ENCODE measurements at regions not wholly inside any gene's neighbourhood (a gene's known extent, or its start where the extent isn't known, plus 50 kb on each side); places are given as distances from the start of the nearest gene placed in this dataset.
A peak's percentile ranks its signal among the peaks of the same experiment; 100 is the strongest.
"Not testable (repeated sequence)": the region's sequence is repeated elsewhere in the genome, so short reads cannot be mapped to it uniquely, and the experiment has no call there.

DNA sequence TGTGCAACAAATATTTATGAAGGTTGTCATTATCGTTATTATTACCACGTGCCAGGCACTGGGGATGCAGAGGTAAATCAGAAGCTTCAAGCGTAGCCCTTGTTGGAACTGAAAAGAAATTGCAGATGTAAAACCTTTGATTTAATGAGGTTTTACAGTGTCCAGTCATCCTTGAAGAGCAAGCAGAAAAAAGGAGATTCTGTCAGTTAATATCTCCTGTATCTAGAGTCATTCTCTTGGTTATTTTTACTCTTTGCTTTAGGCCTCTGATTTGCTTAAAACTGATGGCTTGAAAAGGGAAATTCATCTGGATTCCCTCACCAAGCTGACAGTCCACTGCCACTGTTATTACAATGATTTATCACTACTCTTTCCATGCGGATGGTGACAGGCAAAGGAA lies 179.3 kb downstream of the GALC start:
- DNase-seq, result no peak

DNA sequence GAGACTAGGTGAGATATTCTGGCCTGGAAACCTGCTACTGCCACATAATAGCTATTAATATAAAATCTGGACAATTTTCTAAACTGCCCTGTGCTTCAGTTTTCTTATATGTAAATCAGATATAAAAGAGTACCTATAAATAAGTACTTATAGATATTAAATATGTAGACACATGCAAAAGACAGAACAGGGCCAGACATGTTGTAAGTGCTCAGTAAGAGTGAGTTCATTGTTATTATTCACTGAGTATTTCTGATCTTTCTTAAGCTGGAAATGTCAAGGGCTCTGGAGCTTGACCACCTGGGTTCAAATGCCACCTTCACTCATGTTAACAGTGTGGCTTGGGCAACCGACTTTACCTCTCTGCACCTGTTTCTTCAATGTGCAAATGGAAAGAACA lies 179.8 kb downstream of the GALC start:
- DNase-seq, result no peak

DNA sequence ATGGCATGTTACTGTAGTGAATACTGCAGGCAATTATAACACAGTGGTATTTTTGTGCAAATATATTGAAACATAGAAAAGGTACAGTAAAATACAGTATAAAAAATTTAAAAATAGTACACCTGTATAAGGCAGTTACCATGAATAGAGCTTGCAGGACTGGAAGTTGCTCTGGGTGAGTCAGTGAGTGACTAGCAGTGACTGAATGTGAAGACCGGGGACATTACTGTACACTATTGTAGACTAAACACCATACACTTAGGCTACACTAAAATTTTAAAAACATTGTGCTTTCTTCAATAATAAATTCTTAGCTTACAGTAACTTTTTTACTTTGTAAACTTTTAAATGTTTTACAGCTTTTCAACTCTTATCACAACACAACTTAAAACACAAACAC lies 181.7 kb downstream of the GALC start:
- DNase-seq, result no peak

DNA sequence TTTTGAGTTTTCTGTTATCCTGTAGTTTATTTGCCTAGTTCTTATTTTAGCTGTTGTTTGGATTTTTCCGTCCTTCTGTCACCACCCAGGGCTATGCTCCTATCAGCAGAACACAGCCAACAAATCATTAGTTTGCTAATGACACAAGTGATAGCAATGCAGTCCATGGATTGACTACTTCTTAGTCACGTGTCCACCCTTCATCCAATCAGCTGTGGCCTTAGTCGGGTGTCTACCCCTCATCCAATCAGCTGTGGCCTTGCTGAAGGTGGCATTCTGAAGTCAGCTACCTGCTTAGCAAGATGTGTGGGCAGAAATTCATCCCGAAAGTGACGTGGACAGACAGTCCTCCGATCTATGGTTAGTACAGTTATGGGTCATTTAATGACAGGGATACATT lies 182.3 kb downstream of the GALC start:
- DNase-seq, result no peak

DNA sequence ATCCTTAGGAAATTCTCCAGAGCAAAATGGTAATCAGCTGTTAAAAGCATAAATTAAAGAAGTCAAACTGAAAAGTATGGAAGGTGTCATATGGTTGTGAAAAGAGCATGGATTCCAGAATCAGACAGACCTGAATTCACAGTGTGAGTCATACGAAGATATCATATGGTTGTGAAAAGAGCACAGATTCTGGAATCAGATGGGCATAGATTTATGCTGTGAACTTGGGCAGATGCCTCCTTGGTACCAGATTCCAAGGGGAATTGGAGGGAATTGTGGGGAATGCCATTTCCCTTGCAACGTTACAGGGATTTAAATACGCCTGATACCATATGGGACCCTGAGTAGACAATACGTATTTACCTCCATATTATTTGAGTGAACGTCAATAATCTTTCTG lies 183.7 kb downstream of the GALC start:
- no peak for DNase-seq

DNA sequence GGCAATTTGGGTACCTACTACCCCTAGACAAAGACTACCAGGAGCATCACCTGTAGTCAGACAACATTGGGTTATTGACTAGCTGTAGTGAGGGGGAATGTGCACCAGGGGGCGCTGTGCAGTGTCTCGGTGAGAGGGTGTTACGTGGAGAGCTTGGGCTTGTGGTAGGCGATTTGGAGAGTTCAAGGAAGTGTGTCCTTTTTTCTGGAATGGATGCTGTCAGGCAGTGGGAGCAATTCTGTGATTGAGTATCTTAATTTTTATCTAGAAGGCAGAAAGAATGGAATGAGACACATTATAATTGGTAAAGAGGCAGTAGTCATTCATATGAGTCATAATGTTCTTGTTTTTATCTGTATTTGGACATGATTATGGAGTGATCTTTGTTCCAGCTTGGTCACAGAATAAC lies 187.7 kb downstream of the GALC start:
- peak; percentile 30 for DNase-seq

DNA sequence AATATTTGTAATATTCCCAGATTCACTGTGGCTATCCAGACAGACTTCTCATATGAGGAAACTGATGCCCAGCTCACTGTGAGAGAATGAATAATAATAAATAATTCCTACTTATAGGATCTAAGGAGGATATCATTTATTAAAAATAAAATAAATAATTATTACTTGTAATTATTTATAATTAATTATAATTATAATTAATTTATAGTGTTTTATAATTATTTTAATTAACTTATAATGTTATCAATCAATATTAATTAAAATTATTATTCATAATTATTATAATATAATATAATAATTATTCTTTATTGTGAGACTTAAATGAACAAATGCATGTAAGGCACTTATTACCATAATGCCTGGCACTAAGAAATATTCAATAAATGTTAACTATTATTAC lies 192.8 kb downstream of the GALC start:
- DNase-seq, result no peak

DNA sequence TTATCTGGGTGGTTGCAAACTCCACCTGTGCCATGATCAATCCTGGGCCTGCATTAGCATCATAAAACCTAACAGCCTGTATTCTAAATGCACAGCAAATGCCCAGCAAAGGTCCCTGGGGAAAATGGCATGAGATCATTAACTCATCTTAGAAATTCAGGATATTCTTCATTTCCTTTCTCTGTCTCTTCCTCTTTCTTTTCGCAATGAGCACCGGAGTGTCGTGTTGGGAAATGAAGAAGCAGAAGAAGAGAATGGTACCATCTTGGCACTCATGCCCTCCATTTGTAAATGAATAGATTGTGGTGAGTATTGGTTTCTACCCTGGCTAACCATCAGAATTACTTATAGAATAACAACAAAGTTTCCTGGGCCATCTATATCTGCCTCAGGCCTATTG lies 193.6 kb downstream of the GALC start:
- no peak for DNase-seq

DNA sequence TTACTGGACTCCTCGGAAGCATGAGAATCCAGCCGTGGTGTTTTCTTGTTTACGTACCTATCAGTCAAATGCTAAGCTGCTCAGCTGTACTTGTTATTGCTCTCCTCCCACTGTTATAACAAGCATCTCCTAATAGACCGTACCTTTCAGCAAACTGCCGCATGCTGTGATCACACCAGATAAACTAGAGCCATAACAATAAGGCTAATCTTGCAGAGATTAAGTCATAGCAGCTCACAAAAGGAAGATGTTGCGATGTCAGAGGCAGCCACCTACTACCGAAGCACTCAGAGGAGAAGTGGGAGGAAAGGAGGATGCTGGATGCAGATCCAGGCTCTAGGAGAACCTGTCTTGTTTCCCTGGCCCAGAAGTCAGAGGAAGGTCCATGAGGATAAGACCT lies 196.0 kb downstream of the GALC start:
- DNase-seq, result no peak

DNA sequence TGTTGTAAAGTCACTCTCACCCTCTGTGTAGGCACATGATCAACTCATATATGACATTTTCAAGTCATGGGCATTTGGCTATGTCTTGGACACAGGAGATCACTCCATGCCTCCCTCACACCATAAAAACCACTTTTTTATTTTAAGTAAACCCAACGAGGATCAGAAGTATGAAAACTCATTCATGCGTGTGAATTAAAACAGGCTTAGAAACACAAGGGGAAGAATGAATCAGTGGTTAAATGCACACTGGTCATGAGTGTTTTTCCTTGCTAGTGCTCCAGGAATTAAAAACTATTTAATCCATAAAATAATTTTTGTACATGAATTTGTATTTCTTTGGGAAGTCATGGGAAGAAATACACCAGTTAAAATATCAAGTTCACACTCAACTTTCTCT lies 198.4 kb downstream of the GALC start:
- no peak for DNase-seq

DNA sequence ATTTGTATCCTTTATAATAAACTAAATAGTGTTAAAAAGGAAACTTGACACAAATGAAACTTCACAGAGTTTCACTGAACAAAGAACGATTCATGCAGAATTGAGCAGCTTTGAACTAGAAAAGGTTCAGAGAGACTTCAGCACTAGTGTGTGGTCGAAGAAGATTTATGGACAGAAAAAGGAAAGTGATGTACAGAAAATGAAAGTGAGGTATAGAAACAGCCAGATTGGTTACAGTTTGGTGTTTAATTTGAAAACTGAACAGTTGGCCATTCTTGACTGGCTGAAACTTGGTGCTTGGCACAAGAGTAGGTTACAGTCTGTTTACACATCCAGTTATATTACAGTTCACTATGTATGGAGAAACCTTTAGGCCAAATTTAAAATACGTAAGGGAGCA lies 207.1 kb downstream of the GALC start:
- DNase-seq, result no peak

DNA sequence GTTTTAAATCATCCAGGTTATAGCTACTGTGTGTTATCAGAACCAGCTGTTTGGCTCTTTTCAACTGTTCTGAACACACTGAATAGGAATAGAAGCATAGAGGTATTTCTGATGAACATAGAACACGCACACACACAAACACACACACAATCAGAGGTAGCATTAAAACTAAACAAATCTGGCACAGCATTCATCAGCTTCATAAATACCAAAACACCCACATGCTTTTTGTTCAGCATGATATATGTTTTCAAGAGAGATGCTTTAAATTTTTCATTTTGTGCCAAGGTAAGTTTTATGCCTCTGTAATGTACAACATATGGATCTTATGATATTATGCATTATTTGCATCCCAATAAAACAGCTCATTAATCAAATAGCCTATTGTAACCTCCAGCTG lies 208.6 kb downstream of the GALC start:
- no peak for DNase-seq

DNA sequence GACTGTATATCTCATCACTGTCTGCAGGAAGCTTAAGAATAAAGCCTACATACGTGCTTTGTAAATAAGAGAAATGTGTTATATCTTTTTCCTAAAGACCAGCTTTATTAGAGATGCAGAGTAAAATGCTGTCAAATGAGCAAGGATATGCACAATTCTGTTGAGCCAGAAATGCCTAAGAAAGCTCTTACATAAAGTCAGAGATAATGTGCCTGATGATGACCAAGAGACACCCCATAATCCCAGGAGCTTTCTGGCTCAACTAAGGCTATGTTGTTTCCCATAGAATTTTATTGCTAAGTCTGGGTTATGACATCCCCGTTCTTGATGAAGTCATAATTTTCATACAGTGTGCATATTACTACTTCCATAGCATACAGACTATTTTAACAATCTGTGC lies 209.9 kb downstream of the GALC start:
- DNase-seq, result no peak

DNA sequence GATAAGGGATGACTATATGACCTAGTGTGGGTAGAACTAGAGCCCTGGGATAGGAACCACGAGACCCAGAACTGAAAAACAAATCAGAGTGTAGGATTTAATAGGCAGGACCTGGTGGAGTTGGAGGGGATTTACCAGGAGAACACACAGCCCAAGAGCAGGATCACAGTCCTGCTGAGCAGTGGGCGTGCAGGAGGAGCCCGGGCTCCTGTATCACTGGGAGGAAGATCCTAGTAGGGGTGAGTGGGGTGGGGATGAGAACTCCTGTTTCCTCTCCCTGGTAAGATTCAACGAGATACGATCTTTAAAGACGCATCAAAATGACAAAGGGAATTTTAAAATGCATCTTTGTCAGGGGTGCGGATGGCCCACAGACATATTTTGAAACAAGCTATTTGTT lies 220.1 kb downstream of the GALC start:
- DNase-seq, result no peak

DNA sequence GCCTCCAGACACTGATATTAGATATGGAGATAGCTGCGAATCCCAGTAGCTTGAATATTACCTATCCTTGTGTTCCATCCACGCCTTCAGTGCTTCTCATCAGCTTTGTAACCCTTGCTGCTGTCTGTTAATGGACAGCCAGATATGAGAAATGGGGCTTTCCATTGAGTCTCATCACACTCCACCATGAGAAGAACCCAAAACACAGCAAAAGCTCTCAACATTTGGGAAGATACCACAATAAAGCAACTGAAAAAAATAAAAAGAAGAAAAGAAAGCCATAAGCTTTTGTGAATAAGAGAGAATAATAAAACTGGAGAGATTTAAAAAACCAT lies 225.4 kb downstream of the GALC start:
- DNase-seq, result no peak

DNA sequence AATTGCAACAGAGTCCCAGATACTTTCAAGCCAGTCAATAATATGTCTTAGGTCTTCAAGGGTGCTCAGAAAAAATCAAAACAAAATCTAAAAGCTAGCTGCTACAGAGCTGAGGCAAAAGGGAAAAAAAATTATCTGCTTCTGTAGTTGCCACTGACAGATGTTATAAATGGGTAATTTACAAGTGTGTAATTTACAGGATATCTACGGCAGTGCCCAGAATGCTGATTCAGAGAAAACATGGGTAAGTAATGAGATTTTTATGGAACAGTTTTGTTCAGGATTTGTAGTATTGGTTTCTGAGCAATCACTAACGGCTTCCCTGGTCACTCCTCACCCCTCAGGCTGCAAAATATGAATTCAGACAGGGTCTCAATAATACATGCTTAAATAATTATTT lies 234.1 kb downstream of the GALC start:
- no peak for DNase-seq

DNA sequence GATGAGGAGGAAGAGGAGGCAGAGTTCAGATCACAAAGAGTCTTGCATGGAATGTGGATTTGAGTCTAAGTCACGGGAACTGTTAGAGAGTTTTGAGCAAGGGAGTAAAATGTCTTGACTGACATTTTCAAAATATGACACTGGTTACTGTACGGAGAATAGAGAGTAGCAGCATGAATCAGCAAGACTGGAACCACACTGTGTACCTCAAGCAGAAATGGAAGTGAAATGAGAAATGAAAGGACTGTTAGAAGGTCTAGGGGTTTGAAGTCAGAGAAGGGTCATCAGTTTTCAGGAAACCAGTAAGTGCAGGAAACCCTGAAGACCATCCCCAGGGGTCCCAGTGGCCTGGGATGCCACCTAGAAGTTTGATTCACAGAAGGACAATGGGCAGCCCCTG lies 236.3 kb downstream of the GALC start:
- no peak for DNase-seq

DNA sequence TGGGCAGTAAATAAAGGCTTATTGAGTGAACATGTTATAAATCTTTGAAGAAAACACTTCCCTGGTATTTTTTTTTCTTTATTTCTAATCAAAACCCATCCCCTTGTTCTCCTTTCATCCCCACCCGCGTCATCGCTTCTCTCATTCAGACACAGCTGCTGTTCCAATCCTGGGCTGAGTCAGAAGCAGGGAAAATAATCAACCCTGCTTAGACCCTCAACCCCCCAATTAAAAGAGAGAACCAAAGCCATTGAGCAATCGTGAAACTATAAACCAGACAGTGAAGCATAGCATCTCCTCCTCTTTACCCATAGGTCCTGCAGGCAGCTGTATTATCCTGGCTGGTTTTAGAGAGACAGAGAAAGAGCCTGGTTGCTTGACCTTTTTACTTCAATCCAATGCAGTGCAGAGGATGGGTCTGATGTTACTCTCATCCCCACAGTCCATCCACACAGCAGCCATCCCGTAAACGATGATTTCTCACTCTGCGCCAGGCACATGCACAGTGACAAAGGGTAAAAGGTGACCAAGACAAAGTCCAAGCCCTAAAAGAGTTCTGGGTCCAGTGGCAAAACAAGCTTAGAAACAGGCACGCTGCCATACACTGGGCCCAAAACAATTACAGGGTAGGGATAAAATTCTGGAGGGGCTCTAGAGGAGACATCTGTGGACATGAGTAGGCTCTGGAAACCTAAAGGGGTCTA lies 238.3 kb downstream of the GALC start:
- no peak for DNase-seq

DNA sequence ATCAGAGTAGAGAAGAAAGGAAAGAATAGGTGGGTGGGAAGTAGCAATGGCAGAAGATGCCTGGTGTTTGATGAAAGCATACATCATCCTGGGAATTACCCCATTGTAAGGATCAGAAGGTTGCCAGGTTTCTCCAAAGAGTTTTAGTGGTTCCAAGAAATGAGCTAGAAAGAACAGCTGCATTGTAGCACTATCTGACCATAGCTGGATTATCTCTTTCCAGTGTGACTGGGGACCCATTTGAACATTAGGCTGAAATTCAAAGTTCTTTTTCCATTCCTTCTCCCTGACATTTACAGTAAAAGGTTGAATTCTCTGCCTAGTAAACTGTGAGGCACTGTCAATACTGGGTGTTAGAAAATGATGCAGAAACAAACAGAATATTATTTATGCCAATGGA lies 244.4 kb downstream of the GALC start:
- no peak for DNase-seq

DNA sequence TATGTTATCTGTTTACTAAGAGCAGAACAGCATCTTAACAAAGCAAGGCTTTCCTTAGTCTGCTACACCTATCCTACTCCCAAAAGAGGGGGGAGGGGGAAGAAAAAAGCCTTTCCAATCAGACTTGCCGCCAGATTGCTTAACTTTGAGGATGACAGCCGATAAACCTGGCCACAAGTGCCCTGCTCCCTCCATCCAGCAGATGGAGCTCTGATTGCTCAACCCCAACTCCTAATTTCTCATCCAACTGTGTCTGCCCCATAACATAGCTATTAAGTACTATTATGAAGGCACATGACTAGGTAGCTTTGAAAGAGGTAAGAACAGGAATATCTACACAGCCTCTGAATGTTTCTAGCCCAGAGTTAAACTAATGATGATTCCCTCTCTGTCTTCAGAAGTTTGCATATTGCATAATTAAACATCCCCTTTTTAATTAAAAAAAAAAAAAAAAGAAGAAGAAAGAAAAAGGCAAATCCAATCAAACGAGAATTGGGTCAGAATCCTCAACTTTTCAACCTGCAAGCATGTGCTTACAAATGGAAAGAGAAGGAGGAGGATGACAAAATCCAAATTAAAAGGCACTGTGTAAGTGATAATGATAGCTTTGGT lies 247.4 kb downstream of the GALC start:
- DNase-seq, result peak; percentile 19

DNA sequence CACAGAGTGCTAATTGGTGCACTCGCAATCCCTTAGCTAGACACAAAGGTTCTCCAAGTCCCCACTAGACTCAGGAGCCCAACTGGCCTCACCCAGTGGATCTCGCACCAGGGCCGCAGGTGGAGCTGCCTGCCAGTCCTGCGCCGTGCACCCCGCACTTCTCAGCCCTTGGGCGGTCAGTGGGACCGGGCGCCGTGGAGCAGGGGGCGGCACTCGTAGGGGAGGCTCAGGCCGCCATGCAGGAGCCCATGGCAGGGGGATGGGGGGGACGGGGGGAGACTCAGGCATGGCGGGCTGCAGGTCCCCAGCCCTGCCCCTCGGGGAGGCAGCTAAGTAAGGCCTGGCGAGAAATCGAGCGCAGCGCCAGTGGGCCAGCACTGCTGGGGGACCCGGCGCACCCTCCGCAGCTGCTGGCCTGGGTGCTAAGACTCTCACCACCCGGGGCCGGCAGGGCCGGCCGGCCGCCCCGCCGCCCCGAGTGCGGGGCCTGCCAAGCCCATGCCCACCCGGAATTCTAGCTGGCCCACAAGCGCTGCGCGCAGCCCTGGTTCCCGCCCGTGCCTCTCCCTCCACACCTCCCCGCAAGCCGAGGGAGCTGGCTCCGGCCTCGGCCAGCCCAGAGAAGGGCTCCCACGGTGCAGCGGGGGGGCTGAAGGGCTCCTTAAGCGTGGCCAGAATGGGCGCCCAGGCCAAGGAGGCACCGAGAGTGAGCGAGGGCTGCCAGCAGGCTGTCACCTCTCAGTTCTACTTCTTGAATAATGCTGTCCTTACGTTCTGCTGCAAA lies 258.2 kb downstream of the GALC start:
- DNase-seq, result not testable (repeated sequence)

DNA sequence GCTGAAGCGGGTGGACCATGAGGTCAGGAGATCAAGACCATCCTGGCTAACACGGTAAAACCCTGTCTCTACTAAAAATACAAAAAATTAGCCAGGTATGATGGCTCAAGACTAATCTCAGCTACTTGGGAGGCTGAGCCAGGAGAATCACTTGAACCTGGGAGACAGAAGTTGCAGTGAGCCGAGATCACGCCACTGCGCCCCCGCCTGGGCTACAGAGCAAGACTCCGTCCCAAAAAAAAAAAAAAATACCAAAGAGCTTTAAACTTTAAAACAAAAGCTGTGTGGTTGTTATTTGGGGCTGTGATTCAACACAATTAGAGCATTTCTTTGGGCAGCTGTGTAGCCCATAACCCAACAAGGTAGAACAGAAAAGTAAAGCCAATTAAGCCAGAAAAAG lies 259.9 kb downstream of the GALC start:
- not testable (repeated sequence) for DNase-seq

DNA sequence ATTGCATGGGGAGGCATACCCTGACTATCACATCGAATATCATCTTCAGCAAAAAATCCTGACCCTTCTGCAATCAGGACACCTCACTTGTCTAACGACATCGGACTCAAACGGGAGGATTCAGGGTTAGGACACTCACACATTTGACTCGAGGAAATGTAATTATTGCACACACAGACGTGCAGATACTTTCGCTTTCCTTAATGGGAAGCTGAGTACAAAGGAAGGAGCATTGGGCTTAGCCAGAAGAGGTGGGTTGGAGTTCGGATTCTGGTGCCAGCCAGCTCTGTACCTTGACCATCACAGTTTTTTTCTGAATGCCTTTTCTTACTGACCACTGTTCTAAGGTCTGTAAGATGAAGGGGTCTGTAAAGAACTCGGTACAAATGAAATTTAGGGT lies 260.4 kb downstream of the GALC start:
- no peak for DNase-seq

DNA sequence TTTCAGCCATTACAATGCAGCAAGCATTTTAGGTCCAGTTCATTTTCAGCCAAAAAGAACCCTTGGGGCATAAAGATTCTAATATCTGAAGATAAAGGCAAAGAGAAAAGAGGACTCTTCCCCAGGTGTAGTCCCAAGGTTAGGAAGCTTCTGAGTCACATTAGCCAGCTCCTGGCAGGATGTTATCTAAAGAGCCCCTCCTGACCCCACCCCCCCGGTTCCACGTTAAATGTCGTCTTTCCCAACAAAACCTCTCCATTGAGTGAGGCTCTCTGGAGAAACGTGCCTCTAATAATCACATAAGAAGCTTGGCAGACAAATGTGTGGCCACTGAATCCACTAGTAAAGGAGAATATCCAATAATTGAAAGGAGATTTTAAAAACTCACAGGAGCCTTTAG lies 267.7 kb downstream of the GALC start:
- DNase-seq, result no peak
